Stomach (tissue), 4 donors: ENCODE measurements at regions not wholly inside any gene's neighbourhood (a gene's known extent, or its start where the extent isn't known, plus 50 kb on each side); places are given as distances from the start of the nearest gene placed in this dataset.

Experiments used
- CTCF ChIP-seq, 7 experiments: fragments of 450-650 bp in 4 of 7; fragments of 200-600 bp in 3 of 7; sonication (generic) in 3 of 7; IDR thresholded peaks; one replicate each; pipeline ENCODE4 v1.5.1; 2016 to 2019; ENCODE audit warnings: antibody characterized with exemption in 7 of 7, control low read depth in 2 of 7, mild to moderate bottlenecking in 1 of 7
- POLR2A ChIP-seq, 4 donors: fragments of 450-650 bp; IDR thresholded peaks; one replicate each; pipeline ENCODE4 v1.6.1; 2016; ENCODE audit warnings: antibody characterized with exemption in 4 of 4, control low read depth in 2 of 4, mild to moderate bottlenecking in 1 of 4, moderate library complexity in 1 of 4
- POLR2AphosphoS5 ChIP-seq, 3 donors: sonication (generic); formaldehyde crosslinking; IDR thresholded peaks; one replicate each; pipeline ENCODE4 v1.6.1; 2016; ENCODE audit warnings: antibody characterized with exemption in 3 of 3

GRCh38 chr11:127138613-127139012, 138.0 kb upstream of the KIRREL3 start:
- TF ChIP-seq CTCF (IDR thresholded peaks at IDR 0.05) (no peak), POLR2AphosphoS5 (IDR thresholded peaks at IDR 0.05) (no peak), POLR2A (IDR thresholded peaks at IDR 0.05) (no peak)
